DOHH2 (cell line): ENCODE measurements at regions not wholly inside any gene's neighbourhood (a gene's known extent, or its start where the extent isn't known, plus 50 kb on each side); places are given as distances from the start of the nearest gene placed in this dataset.

Experiments used
- EZH2phosphoT487 ChIP-seq: fragments of 200-600 bp; sonication (generic); IDR thresholded peaks from 2 replicates; pipeline ENCODE4 v1.6.1; 2017; ENCODE audit warnings: borderline replicate concordance, mild to moderate bottlenecking, antibody characterized with exemption, low read length, moderate library complexity, mixed read lengths
- TF ChIP-seq, protein P1 (sequence below): fragments of 200-600 bp; sonication (generic); IDR thresholded peaks from one replicate; pipeline ENCODE4 v1.5.1; 2014; ENCODE audit warnings: antibody characterized with exemption, mild to moderate bottlenecking, low read depth, low read length; ENCODE audit not compliant: poor library complexity, severe bottlenecking

GRCh38 chr6:4441981-4442434 lies 306.6 kb upstream of the ECI2 start:
- TF ChIP-seq, protein P1, sequence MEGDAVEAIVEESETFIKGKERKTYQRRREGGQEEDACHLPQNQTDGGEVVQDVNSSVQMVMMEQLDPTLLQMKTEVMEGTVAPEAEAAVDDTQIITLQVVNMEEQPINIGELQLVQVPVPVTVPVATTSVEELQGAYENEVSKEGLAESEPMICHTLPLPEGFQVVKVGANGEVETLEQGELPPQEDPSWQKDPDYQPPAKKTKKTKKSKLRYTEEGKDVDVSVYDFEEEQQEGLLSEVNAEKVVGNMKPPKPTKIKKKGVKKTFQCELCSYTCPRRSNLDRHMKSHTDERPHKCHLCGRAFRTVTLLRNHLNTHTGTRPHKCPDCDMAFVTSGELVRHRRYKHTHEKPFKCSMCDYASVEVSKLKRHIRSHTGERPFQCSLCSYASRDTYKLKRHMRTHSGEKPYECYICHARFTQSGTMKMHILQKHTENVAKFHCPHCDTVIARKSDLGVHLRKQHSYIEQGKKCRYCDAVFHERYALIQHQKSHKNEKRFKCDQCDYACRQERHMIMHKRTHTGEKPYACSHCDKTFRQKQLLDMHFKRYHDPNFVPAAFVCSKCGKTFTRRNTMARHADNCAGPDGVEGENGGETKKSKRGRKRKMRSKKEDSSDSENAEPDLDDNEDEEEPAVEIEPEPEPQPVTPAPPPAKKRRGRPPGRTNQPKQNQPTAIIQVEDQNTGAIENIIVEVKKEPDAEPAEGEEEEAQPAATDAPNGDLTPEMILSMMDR: no peak
- no peak for TF ChIP-seq EZH2phosphoT487
